OCI-LY7 (cell line): ENCODE measurements at regions not wholly inside any gene's neighbourhood (a gene's known extent, or its start where the extent isn't known, plus 50 kb on each side); places are given as distances from the start of the nearest gene placed in this dataset.

ENCODE experiments used
- EZH2phosphoT487 ChIP-seq: fragments of 200-600 bp; sonication (generic); IDR thresholded peaks from 2 replicates; pipeline ENCODE4 v1.6.1; 2018; ENCODE audit warnings: low read depth, borderline replicate concordance, mild to moderate bottlenecking, mixed run types, antibody characterized with exemption, low read length, moderate library complexity, mixed read lengths
- TF ChIP-seq, protein P1 (sequence below): fragments of 200-600 bp; sonication (generic); conservative IDR thresholded peaks from 2 replicates; pipeline ENCODE4 v1.5.1; 2014; ENCODE audit warnings: mild to moderate bottlenecking, antibody characterized with exemption, low read length, moderate library complexity, mixed read lengths

DNA sequence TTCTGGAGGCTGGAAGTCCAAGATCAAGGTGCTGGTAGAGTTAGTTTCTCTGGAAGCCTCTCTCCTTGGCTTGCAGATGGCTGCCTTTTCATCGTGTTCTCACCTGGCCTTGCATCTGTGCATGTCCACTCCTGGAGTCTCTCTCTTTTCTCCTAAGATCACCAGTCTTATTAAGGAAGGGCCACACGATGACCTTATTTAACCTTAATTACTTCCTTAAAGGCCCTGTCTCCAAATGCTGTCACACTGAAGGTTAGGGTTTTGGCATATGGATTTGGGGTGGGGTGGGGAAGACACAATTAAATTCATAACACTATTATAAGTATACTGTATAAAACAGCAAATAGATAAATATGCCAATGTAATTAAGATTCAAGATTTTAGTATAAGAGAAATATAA, 402.4 kb upstream of the HS6ST1 start:
- TF ChIP-seq, protein P1, sequence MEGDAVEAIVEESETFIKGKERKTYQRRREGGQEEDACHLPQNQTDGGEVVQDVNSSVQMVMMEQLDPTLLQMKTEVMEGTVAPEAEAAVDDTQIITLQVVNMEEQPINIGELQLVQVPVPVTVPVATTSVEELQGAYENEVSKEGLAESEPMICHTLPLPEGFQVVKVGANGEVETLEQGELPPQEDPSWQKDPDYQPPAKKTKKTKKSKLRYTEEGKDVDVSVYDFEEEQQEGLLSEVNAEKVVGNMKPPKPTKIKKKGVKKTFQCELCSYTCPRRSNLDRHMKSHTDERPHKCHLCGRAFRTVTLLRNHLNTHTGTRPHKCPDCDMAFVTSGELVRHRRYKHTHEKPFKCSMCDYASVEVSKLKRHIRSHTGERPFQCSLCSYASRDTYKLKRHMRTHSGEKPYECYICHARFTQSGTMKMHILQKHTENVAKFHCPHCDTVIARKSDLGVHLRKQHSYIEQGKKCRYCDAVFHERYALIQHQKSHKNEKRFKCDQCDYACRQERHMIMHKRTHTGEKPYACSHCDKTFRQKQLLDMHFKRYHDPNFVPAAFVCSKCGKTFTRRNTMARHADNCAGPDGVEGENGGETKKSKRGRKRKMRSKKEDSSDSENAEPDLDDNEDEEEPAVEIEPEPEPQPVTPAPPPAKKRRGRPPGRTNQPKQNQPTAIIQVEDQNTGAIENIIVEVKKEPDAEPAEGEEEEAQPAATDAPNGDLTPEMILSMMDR = no peak
- TF ChIP-seq EZH2phosphoT487 = no peak
